ENCODE measurements at regions not wholly inside any gene's neighbourhood (a gene's known extent, or its start where the extent isn't known, plus 50 kb on each side); places are given as distances from the start of the nearest gene placed in this dataset.

GRCh38 chr11:92625894-92626293, 343.6 kb upstream of the MTNR1B start:
- Histone ChIP-seq H3K4me3 (replicated peaks; ENCODE audit: low read depth, low read length) (no peak overlapping the region), H3K36me3 (ENCODE audit: control insufficient read depth, insufficient read depth, low read length) (no peaks in the 10 kb centered on the region), H3K27me3 (replicated peaks; ENCODE audit: control insufficient read depth, insufficient read depth, low read length) (no peaks in the 10 kb centered on the region)
- DNase-seq (ENCODE audit: extremely low read depth, insufficient read length) = no peak
- no peak for TF ChIP-seq CTCF (IDR thresholded peaks at IDR 0.05; ENCODE audit: insufficient read depth, low read length, poor library complexity, severe bottlenecking)

GRCh38 chr11:92626624-92627023, 342.8 kb upstream of the MTNR1B start:
- no peak for TF ChIP-seq CTCF (IDR thresholded peaks at IDR 0.05; ENCODE audit: insufficient read depth, low read length, poor library complexity, severe bottlenecking)
- DNase-seq (ENCODE audit: extremely low read depth, insufficient read length) = no peak
- no peaks in the 10 kb centered on the region for H3K27me3 ChIP-seq (replicated peaks; ENCODE audit: control insufficient read depth, insufficient read depth, low read length)
- no peaks in the 10 kb centered on the region for H3K36me3 ChIP-seq (ENCODE audit: control insufficient read depth, insufficient read depth, low read length)
- H3K4me3 ChIP-seq (replicated peaks; ENCODE audit: low read depth, low read length) = no peak overlapping the region

GRCh38 chr11:92627615-92628256, 341.7 kb upstream of the MTNR1B start:
- no peak for TF ChIP-seq CTCF (IDR thresholded peaks at IDR 0.05; ENCODE audit: insufficient read depth, low read length, poor library complexity, severe bottlenecking)
- no peak overlapping the region for H3K4me3 ChIP-seq (replicated peaks; ENCODE audit: low read depth, low read length)
- DNase-seq (ENCODE audit: extremely low read depth, insufficient read length) = no peak
- H3K27me3 ChIP-seq (replicated peaks; ENCODE audit: control insufficient read depth, insufficient read depth, low read length) = no peaks in the 10 kb centered on the region
- no peaks in the 10 kb centered on the region for H3K36me3 ChIP-seq (ENCODE audit: control insufficient read depth, insufficient read depth, low read length)

GRCh38 chr11:92628401-92629292, 340.8 kb upstream of the MTNR1B start:
- no peak for TF ChIP-seq CTCF (IDR thresholded peaks at IDR 0.05; ENCODE audit: insufficient read depth, low read length, poor library complexity, severe bottlenecking)
- Histone ChIP-seq H3K4me3 (replicated peaks; ENCODE audit: low read depth, low read length) (no peak overlapping the region), H3K27me3 (replicated peaks; ENCODE audit: control insufficient read depth, insufficient read depth, low read length) (no peaks in the 10 kb centered on the region), H3K36me3 (ENCODE audit: control insufficient read depth, insufficient read depth, low read length) (no peaks in the 10 kb centered on the region)
- no peak for DNase-seq (ENCODE audit: extremely low read depth, insufficient read length)

- no peak for DNase-seq (ENCODE audit: extremely low read depth, insufficient read length)
- no peak for TF ChIP-seq CTCF (IDR thresholded peaks at IDR 0.05; ENCODE audit: insufficient read depth, low read length, poor library complexity, severe bottlenecking)
- H3K4me3 ChIP-seq (replicated peaks; ENCODE audit: low read depth, low read length) = no peak overlapping the region
- no peaks in the 10 kb centered on the region for H3K36me3 ChIP-seq (ENCODE audit: control insufficient read depth, insufficient read depth, low read length)
- H3K27me3 ChIP-seq (replicated peaks; ENCODE audit: control insufficient read depth, insufficient read depth, low read length) = no peaks in the 10 kb centered on the region; the same call in 1 of the 2 replicates
Measured at GRCh38 chr11:92632495-92632894, 337.0 kb upstream of the MTNR1B start.
